Panc1 (cell line): ENCODE measurements at regions not wholly inside any gene's neighbourhood (a gene's known extent, or its start where the extent isn't known, plus 50 kb on each side); places are given as distances from the start of the nearest gene placed in this dataset.

Source experiments
- ATAC-seq: fragments of 200-7000 bp; cut with Tn5 transposase; 2 replicates; pipeline ENCODE4 v1.9.1; 2020; ENCODE audit warnings: mild to moderate bottlenecking, moderate library complexity
- BruUV-seq: library from RNA; stranded (reverse); fragments of 400-500 nt; replicated peaks from 2 replicates; lab custom pipeline; 2021; lab: Mats Ljungman, UMichigan
- CTCF ChIA-PET: fragments of 300-600 bp; sonication (Branson Sonifier 250); formaldehyde crosslinking; loops from one replicate; lab custom pipeline; 2022; ENCODE audit warnings: antibody characterized with exemption; lab: Charles Lee
- POLR2A ChIA-PET: fragments of 300-600 bp; sonication (Branson Sonifier 250); formaldehyde crosslinking; loops from one replicate; lab custom pipeline; 2022; ENCODE audit warnings: antibody characterized with exemption; lab: Charles Lee
- DNase-seq: peaks from one replicate; pipeline ENCODE4 v3.0.0-alpha.2; 2010; ENCODE audit warnings: low read depth, low spot score
- H3K27ac ChIP-seq: 2 replicates; pipeline ENCODE4 v1.5.1; 2011; ENCODE audit warnings: mild to moderate bottlenecking, low read length, inconsistent platforms
- H3K27me3 ChIP-seq: fragments of 200-500 bp; sonication (Bioruptor generic); 2 replicates; pipeline ENCODE4 v1.6.0; 2014; ENCODE audit warnings: low read length, inconsistent platforms; ENCODE audit not compliant: control insufficient read depth, insufficient read depth
- H3K36me3 ChIP-seq: fragments of 200-500 bp; sonication (Bioruptor generic); 2 replicates; pipeline ENCODE4 v1.5.1; 2014; ENCODE audit warnings: inconsistent platforms, mild to moderate bottlenecking, low read length, moderate library complexity; ENCODE audit not compliant: control insufficient read depth, insufficient read depth
- H3K4me1 ChIP-seq: 2 replicates; pipeline ENCODE4 v1.5.1; 2011; ENCODE audit warnings: inconsistent platforms, mild to moderate bottlenecking, low read length, moderate library complexity; ENCODE audit not compliant: control insufficient read depth, insufficient read depth
- H3K4me3 ChIP-seq, 2 experiments: 2 replicates each; pipeline ENCODE4 v1.5.1; 2011 to 2012; ENCODE audit warnings: low read depth in 2 of 2, low read length in 2 of 2, mild to moderate bottlenecking in 2 of 2, inconsistent platforms in 1 of 2, moderate library complexity in 1 of 2
- H3K9me3 ChIP-seq: fragments of 200-500 bp; sonication (Bioruptor generic); 2 replicates; pipeline ENCODE4 v1.5.1; 2014; ENCODE audit warnings: low read depth, mild to moderate bottlenecking, inconsistent platforms, low read length, moderate library complexity; ENCODE audit not compliant: control insufficient read depth, insufficient read depth
- CTCF ChIP-seq: fragments of 450-650 bp; IDR thresholded peaks from 2 replicates; pipeline ENCODE4 v1.5.1; 2017; ENCODE audit warnings: mild to moderate bottlenecking
- POLR2AphosphoS5 ChIP-seq: IDR thresholded peaks from 2 replicates; pipeline ENCODE4 v1.6.1; 2012; ENCODE audit warnings: mild to moderate bottlenecking, low read depth, low read length, moderate library complexity
- SIN3A ChIP-seq: IDR thresholded peaks from 2 replicates; pipeline ENCODE4 v1.6.1; 2012; ENCODE audit warnings: low read depth, mild to moderate bottlenecking, low read length, moderate library complexity, borderline replicate concordance; ENCODE audit not compliant: insufficient read depth
- TCF7L2 ChIP-seq: IDR thresholded peaks from 2 replicates; pipeline ENCODE4 v1.6.1; 2011; ENCODE audit warnings: mild to moderate bottlenecking, low read depth, low read length, inconsistent platforms
- in situ Hi-C: cut with HindIII; loops from 2 replicates; pipeline ENCODE4 v1.10.0; 2016; ENCODE audit warnings: low sequenced_read_pairs, low pct_unique_long_range_greater_than_20kb
- intact Hi-C: fragments of 100-400 bp; cut with micrococcal nuclease; formaldehyde crosslinking; loops from one replicate; pipeline ENCODE4 v1.10.0; 2022; ENCODE audit not compliant: unreplicated experiment
- TF ChIP-seq, protein P1 (sequence below), 2 experiments: IDR thresholded peaks; 2 replicates each; pipeline ENCODE4 v1.6.1; 2011 to 2012; ENCODE audit warnings: low read depth in 2 of 2, control low read depth in 1 of 2, low read length in 1 of 2, mild to moderate bottlenecking in 1 of 2, moderate library complexity in 1 of 2; ENCODE audit not compliant: insufficient read depth in 1 of 2

GRCh38 chr9:88291056-88291455, 97.2 kb upstream of the SPIN1 start:
- TF ChIP-seq CTCF (no peak), SIN3A (no peak), POLR2AphosphoS5 (no peak), TCF7L2 (no peak)
- TF ChIP-seq, protein P1, sequence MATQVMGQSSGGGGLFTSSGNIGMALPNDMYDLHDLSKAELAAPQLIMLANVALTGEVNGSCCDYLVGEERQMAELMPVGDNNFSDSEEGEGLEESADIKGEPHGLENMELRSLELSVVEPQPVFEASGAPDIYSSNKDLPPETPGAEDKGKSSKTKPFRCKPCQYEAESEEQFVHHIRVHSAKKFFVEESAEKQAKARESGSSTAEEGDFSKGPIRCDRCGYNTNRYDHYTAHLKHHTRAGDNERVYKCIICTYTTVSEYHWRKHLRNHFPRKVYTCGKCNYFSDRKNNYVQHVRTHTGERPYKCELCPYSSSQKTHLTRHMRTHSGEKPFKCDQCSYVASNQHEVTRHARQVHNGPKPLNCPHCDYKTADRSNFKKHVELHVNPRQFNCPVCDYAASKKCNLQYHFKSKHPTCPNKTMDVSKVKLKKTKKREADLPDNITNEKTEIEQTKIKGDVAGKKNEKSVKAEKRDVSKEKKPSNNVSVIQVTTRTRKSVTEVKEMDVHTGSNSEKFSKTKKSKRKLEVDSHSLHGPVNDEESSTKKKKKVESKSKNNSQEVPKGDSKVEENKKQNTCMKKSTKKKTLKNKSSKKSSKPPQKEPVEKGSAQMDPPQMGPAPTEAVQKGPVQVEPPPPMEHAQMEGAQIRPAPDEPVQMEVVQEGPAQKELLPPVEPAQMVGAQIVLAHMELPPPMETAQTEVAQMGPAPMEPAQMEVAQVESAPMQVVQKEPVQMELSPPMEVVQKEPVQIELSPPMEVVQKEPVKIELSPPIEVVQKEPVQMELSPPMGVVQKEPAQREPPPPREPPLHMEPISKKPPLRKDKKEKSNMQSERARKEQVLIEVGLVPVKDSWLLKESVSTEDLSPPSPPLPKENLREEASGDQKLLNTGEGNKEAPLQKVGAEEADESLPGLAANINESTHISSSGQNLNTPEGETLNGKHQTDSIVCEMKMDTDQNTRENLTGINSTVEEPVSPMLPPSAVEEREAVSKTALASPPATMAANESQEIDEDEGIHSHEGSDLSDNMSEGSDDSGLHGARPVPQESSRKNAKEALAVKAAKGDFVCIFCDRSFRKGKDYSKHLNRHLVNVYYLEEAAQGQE (IDR thresholded peaks at IDR 0.05; ENCODE audit: insufficient read depth in 1 of 2, low read depth in 2 of 2, low read length in 1 of 2) = no peak
- Histone ChIP-seq H3K4me3 (no peak overlapping the region), H3K4me1 (no peaks in the 10 kb centered on the region), H3K9me3 (no peaks in the 10 kb centered on the region), H3K27ac (no peak overlapping the region; the same call in 1 of the 2 replicates), H3K27me3 (no peaks in the 10 kb centered on the region), H3K36me3 (no peaks in the 10 kb centered on the region)
- intact Hi-C loops = no loop called here
- ChIA-PET POLR2A (no interaction called here), CTCF (no interaction called here)
- no peak for ATAC-seq
- BruUV-seq = no TSS peak
- DNase-seq = no peak
- in situ Hi-C loops = no loop called here

DNA sequence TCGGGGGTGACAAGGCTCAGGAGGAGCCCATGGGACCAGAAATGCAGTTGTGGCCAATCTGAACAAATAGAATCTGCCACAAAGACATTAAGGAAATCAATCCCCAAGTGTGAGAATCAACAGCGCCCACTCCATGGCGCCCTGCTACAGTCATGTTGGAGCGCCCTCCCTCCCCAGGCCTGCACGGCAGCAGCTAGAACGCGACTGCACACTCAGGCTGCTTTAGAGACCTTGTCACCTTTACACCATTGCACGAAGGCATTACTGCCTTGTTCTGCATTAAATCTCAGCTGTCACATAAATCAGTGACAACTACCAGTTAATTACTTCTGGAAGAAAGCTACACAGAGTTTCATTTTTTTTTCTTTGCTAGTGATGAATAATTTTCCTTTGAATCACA, 98.7 kb upstream of the SPIN1 start:
- Histone ChIP-seq H3K4me3 (no peak overlapping the region), H3K4me1 (no peaks in the 10 kb centered on the region), H3K36me3 (no peaks in the 10 kb centered on the region), H3K27ac (no peak overlapping the region), H3K9me3 (no peaks in the 10 kb centered on the region), H3K27me3 (no peaks in the 10 kb centered on the region)
- POLR2A ChIA-PET = no interaction called here
- TF ChIP-seq, protein P1 (IDR thresholded peaks at IDR 0.05; ENCODE audit: insufficient read depth in 1 of 2, low read depth in 2 of 2, low read length in 1 of 2) = no peak
- TF ChIP-seq POLR2AphosphoS5 = no peak
- TF ChIP-seq SIN3A = no peak
- TF ChIP-seq TCF7L2 = no peak
- in situ Hi-C loops (no loop called here), intact Hi-C loops (no loop called here)
- no peak for ATAC-seq
- DNase-seq = no peak
- CTCF ChIA-PET = no interaction called here
- no TSS peak for BruUV-seq
